CD4-positive, alpha-beta T cell treated with Interleukin-2 at 100 ng/mL for 4 hours (primary cell): ENCODE measurements at regions not wholly inside any gene's neighbourhood (a gene's known extent, or its start where the extent isn't known, plus 50 kb on each side); places are given as distances from the start of the nearest gene placed in this dataset.
"Not testable (repeated sequence)": the region's sequence is repeated elsewhere in the genome, so short reads cannot be mapped to it uniquely, and the experiment has no call there.

Source experiments
- DNase-seq: peaks from one replicate; pipeline ENCODE4 v3.0.0-alpha.2; 2020; ENCODE audit warnings: low spot score

- no peak for DNase-seq
These were observed 428.9 kb downstream of the MDFIC start for GRCh38 chr7:115350764-115351163.

GRCh38 chr7:115349635-115350034 is 427.7 kb downstream of the MDFIC start:
- DNase-seq = no peak

DNA sequence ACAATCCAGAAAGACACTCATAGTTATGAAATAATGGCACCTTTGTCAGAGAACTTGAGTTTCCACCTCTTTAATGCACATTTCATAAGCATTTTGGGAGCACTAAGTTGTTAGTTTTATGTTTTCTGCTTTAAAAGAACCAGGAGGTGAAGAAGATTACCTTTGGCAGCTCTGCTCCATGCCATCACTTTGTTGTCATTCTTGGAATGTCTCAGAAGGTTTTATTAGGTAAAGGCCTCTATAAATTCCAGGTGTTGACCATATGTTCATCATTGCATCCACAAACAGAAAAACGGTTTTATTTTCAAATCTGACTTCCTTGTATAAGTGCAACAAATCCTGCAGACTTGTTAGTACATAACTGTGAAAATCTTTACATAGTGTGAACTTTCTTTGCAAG is 424.8 kb downstream of the MDFIC start:
- no peak for DNase-seq

- DNase-seq = no peak
These were observed 418.9 kb downstream of the MDFIC start for GRCh38 chr7:115340828-115341227.

GRCh38 chr7:115338016-115338415 is 416.1 kb downstream of the MDFIC start:
- DNase-seq = no peak

GRCh38 chr7:115332691-115333090 is 410.8 kb downstream of the MDFIC start:
- no peak for DNase-seq

DNA sequence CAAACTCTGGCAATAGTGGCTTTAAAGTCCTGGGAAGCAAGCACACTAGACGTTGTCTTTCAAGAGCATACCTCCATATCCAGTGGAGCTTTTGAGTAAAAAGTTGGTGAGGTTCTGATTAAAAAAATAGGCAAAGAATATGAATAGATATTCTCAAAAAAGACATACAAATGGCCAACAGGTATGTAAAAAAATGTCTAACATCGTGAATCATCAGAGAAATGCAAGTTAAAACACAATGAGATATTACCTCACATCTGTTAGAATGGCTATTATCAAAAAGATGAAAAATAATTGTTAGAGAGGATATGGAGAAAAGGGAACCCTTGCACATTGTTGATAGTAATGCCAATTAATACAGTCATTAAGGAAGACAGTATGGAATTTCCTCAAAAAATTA is 407.1 kb downstream of the MDFIC start:
- no peak for DNase-seq

- DNase-seq = no peak
These were observed 406.1 kb downstream of the MDFIC start for GRCh38 chr7:115328018-115328417.

DNA sequence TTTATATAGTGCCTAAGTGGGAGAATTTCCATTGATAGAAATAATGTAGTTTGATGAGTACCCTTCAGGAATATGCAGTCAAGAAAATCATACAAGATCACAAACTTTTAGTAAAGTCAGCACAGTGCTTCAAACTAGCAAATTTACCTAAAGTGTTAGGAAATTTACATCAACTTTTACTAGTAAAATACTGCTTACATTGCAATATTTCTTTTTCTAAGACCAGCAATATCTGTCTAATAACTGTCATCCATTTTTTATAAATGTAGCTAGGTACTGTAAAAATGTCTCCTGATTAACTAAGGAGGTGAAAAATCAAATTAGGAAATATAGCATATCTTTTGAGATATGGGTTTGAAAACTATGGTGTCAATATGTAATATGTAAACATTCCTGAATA is 405.4 kb downstream of the MDFIC start:
- DNase-seq = no peak

GRCh38 chr7:115319541-115319940 is 397.6 kb downstream of the MDFIC start:
- no peak for DNase-seq

- DNase-seq = not testable (repeated sequence)
These were observed 388.4 kb downstream of the MDFIC start for GRCh38 chr7:115310316-115310715.

DNA sequence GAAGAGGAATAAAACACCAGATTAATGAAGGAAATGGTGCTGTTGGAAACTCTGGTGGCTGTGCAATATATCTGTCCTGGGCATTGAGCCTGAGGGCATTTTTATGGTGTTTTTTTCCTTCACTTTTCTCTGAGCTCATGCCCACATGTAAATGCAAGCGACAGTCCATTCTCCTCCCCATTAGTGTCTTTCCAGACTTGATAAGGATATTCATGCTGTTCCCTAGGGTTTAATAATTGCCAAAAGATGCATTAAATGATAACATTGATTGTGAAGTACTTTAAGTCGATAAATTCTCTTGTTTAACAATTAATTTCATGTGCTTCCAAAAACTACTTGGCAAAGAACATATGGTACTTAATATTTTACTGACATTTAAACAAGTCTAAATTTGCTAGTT is 384.7 kb downstream of the MDFIC start:
- no peak for DNase-seq

DNA sequence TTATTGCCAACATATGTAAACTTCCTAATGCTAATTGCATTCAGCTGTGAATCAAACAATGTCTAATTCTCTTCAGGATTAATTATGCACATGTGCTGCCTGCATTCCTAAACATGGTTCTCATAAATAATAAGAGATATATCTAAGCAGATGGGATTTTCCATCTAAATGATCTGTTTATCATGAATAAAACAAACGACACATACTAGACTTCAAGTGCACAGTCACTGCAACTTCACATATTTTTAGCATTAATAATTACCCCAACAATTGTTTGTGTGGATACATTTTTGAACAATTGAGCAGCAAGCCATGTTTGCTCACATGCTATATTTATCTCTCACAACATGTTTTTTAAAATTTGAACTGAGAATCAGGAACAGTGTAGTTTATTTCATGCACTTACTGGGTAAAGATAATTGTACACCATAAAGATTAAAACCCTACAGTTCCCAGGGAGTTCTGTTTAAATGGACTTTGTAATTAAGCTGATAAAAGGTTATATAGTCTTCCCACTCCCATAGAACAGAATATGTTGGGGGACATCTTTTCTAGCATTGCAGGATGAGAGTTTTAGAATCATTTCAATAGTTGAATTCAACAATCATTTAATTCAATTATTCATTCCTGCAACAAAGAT is 378.5 kb downstream of the MDFIC start:
- DNase-seq = no peak

DNA sequence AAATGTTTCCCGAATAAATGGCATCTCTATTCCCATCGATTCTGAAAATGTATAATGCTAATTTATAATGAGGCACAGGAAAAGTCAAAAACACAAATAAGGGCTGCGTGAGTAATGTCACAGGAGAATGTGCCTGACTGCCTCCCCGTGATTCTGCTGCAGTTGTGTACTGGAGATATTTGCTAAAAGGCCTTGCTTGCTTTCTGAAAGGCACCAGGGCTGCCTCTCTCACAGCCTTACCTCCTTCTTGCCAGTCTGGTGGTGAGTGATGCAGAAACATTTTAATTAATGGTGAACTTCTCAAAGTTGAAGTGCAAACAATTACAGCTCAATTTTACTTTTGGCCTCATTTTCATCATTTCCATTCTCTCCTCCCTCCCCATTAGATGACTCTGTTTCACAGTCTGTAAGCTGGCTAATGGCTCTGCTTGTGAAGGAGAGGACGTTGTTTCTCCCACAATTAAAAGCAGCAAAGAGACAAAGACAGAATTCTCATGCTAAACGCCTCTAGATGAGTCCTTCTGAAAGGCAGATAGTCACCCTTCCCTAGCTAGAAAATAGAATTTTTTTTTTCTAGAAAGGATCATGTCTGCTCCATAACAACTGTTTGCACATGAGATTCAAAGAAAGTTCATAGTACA is 377.6 kb downstream of the MDFIC start:
- DNase-seq = no peak

- DNase-seq = no peak
These were observed 375.8 kb downstream of the MDFIC start for GRCh38 chr7:115297656-115298055.

DNA sequence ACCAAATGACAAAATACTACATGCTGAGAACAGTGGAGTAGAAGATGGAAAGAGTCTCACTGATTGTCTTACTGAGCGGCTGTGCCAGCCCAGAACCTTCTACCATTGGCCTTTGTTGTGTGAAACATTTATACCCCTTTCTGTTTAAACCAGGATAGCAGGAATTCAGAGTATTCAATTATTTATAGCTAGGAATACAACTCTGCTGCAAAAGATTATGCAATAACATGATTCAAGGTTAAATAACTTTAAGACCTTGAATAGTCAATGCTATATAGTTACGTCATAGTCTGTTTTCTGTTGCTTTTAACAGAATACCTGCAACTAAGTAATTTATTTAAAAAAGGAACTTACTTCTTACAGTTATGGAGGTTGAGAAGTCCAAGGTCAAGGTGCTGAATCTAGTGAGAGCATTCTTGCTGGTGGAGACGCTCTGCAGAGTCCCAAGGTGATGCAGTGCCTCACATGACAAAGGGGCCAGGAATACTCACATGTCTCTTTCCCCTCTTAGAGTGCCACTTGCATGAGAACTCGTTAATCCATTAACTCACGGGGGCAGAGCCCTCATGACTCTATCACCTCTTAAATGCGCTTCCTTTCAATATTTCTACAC is 371.8 kb downstream of the MDFIC start:
- no peak for DNase-seq

DNA sequence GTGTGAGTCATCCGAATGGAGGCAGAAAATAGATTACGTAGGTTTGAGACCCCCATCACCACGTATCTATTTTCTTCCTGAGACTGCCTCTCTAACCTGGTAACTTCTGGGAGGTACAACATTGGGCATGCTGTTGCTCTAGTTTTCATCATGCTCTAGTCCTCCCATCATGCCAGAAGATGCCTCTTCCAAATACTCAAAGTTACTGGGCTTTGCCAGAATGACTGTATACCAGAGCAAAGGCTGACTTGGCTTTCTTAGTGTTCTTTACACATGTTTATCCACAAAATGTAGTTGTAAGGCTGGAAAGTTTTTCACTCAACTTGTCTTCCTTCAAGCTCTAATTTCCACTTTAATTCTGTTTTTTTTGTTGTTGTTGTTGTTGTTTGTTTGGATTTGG is 370.5 kb downstream of the MDFIC start:
- DNase-seq = no peak

DNA sequence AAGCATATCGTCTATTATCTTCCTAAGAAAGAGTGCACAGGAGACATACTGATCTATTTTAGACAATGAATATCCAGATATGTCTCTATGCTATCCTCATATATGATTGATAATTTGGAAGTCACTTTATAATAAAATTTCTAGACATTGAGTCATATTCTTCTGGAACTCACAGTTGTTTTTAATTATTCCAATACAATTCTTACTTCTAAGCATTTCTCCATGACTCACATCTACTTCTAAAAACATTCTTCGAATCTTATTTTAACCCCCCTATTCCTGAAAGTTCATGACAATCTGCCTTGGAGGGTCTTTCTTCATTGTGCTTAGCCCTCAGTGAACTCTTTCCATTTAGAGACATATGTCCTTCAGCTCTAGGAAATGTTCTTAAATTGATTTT is 368.1 kb downstream of the MDFIC start:
- DNase-seq = no peak

DNA sequence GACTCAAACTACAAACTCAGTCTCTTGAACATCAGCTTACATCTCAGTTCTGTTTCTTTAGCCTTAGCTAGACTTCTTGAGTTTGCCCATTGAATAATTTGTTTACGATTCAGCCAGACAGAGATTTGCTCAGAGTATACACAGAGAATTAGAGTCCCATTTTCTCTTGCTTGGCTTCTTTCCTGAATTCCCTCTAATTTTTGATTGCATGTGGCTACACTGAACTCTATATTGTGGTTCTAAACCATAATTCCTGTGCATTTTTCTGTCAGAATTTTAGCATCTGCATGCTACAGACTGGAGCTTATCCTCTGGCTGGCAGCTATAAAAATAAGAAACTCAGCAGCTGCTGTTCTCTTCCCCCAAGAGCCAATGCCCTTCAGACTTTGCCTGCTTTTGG is 354.9 kb downstream of the MDFIC start:
- DNase-seq = no peak

DNA sequence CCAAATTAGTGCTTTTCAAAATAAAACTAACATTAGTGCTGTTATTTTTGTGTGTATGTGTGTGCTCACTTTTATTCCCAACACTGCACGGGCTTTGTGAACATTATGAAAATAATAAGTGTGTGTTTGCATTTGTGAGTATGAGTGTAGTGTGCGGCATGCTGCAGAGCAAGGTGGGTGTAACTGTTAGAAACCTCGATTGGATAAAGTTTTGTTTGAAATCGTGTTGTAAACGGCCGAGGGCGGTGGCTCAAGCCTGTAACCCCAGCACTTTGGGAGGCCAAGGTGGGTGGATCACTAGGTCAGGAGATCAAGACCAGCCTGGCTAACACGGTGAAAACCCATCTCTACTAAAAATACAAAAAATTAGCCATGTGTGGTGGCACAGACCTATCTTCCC is 352.0 kb downstream of the MDFIC start:
- not testable (repeated sequence) for DNase-seq

DNA sequence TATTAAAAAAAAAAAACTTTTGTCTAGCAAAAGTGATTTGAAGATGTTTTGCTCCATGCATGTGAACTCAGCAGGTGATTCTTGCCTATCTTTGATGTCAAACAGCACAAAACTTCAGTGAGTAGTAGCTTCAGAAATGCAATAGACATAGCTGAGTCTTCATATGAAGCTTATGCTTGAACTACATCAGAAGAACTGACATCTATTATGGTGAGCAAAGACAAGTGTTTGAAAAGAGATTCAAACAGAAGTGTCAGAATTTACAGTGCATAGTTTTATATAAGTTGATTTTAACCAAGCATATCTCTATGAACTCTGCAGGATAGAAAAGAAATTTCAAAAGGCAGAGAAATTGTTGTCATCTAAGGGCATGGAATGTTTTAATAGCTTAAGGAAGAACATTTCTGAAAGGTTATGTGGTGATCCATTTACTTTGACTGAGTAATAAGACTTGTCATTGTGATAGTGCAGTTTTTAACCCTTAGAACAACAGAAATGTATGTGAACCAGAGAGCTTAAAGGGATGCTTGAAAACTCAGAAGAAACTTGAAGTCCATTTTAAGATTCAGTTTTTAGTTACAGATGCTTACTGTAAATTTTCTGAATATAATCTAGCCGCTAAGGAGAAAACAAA is 351.4 kb downstream of the MDFIC start:
- no peak for DNase-seq

- no peak for DNase-seq
These were observed 349.7 kb downstream of the MDFIC start for GRCh38 chr7:115271332-115272235.
